ENCODE measurements at regions not wholly inside any gene's neighbourhood (a gene's known extent, or its start where the extent isn't known, plus 50 kb on each side); places are given as distances from the start of the nearest gene placed in this dataset.

GRCh38 chr12:20220339-20220738 lies 148.0 kb upstream of the PDE3A start:
- Histone ChIP-seq H3K4me1 (ENCODE audit: control insufficient read depth, insufficient read depth, low read length) (no peaks in the 10 kb centered on the region), H3K4me3 (ENCODE audit: insufficient read depth, low read depth, low read length) (no peak overlapping the region), H3K9me3 (ENCODE audit: control insufficient read depth, low read length) (no peaks in the 10 kb centered on the region), H3K36me3 (ENCODE audit: control insufficient read depth, insufficient read depth, low read length) (no peaks in the 10 kb centered on the region), H3K27ac (ENCODE audit: insufficient read depth, low read depth, low read length, poor library complexity, severe bottlenecking) (no peak overlapping the region), H3K27me3 (ENCODE audit: control insufficient read depth, insufficient read depth, low read length, poor library complexity, severe bottlenecking) (no peaks in the 10 kb centered on the region)
- 90 to 94% methylated on average over 1 of the region's 1 CpG for WGBS, 2 experiments

GRCh38 chr12:20232931-20233675 lies 135.2 kb upstream of the PDE3A start:
- no peaks in the 10 kb centered on the region for H3K36me3 ChIP-seq (ENCODE audit: control insufficient read depth, insufficient read depth, low read length)
- no peak overlapping the region for H3K27ac ChIP-seq (ENCODE audit: insufficient read depth, low read depth, low read length, poor library complexity, severe bottlenecking)
- no peak overlapping the region for H3K4me3 ChIP-seq (ENCODE audit: insufficient read depth, low read depth, low read length)
- 82 to 86% methylated on average over 5 of the region's 5 CpGs for WGBS, 2 experiments
- H3K27me3 ChIP-seq (ENCODE audit: control insufficient read depth, insufficient read depth, low read length, poor library complexity, severe bottlenecking), result no peaks in the 10 kb centered on the region
- H3K4me1 ChIP-seq (ENCODE audit: control insufficient read depth, insufficient read depth, low read length), result no peaks in the 10 kb centered on the region
- H3K9me3 ChIP-seq (ENCODE audit: control insufficient read depth, low read length), result no peaks in the 10 kb centered on the region

GRCh38 chr12:20234474-20234873 lies 133.9 kb upstream of the PDE3A start:
- Histone ChIP-seq H3K4me1 (ENCODE audit: control insufficient read depth, insufficient read depth, low read length) (no peaks in the 10 kb centered on the region), H3K27me3 (ENCODE audit: control insufficient read depth, insufficient read depth, low read length, poor library complexity, severe bottlenecking) (no peaks in the 10 kb centered on the region), H3K4me3 (ENCODE audit: insufficient read depth, low read depth, low read length) (no peak overlapping the region)

GRCh38 chr12:20237091-20237490 lies 131.2 kb upstream of the PDE3A start:
- no peak overlapping the region for H3K27ac ChIP-seq (ENCODE audit: insufficient read depth, low read depth, low read length, poor library complexity, severe bottlenecking)
- H3K36me3 ChIP-seq (ENCODE audit: control insufficient read depth, insufficient read depth, low read length), result no peaks in the 10 kb centered on the region
- no peak overlapping the region for H3K4me3 ChIP-seq (ENCODE audit: insufficient read depth, low read depth, low read length)
- no peaks in the 10 kb centered on the region for H3K27me3 ChIP-seq (ENCODE audit: control insufficient read depth, insufficient read depth, low read length, poor library complexity, severe bottlenecking)
- H3K9me3 ChIP-seq (ENCODE audit: control insufficient read depth, low read length), result no peaks in the 10 kb centered on the region
- no peaks in the 10 kb centered on the region for H3K4me1 ChIP-seq (ENCODE audit: control insufficient read depth, insufficient read depth, low read length)
- WGBS, 2 experiments, result 94 to 95% methylated on average over 7 of the region's 7 CpGs

More at GRCh38 chr12:20234474-20234873, 133.9 kb upstream of the PDE3A start:
- Histone ChIP-seq H3K27ac (ENCODE audit: insufficient read depth, low read depth, low read length, poor library complexity, severe bottlenecking) (no peak overlapping the region), H3K36me3 (ENCODE audit: control insufficient read depth, insufficient read depth, low read length) (no peaks in the 10 kb centered on the region), H3K9me3 (ENCODE audit: control insufficient read depth, low read length) (no peaks in the 10 kb centered on the region)
- WGBS, 2 experiments, result 94 to 100% methylated on average over 2 to 6 of the region's 6 CpGs

GRCh38 chr12:20245491-20245890 lies 122.8 kb upstream of the PDE3A start:
- H3K27ac ChIP-seq (ENCODE audit: insufficient read depth, low read depth, low read length, poor library complexity, severe bottlenecking), result no peak overlapping the region
- H3K36me3 ChIP-seq (ENCODE audit: control insufficient read depth, insufficient read depth, low read length), result no peaks in the 10 kb centered on the region
- no peak overlapping the region for H3K4me3 ChIP-seq (ENCODE audit: insufficient read depth, low read depth, low read length)
- no peaks in the 10 kb centered on the region for H3K27me3 ChIP-seq (ENCODE audit: control insufficient read depth, insufficient read depth, low read length, poor library complexity, severe bottlenecking)
- no peaks in the 10 kb centered on the region for H3K4me1 ChIP-seq (ENCODE audit: control insufficient read depth, insufficient read depth, low read length)
- H3K9me3 ChIP-seq (ENCODE audit: control insufficient read depth, low read length), result no peaks in the 10 kb centered on the region
- WGBS, 2 experiments, result 85 to 96% methylated on average over 1 of the region's 1 CpG

GRCh38 chr12:20248646-20249045 lies 119.7 kb upstream of the PDE3A start:
- Histone ChIP-seq H3K9me3 (ENCODE audit: control insufficient read depth, low read length) (no peaks in the 10 kb centered on the region), H3K27ac (ENCODE audit: insufficient read depth, low read depth, low read length, poor library complexity, severe bottlenecking) (no peak overlapping the region), H3K36me3 (ENCODE audit: control insufficient read depth, insufficient read depth, low read length) (no peaks in the 10 kb centered on the region), H3K27me3 (ENCODE audit: control insufficient read depth, insufficient read depth, low read length, poor library complexity, severe bottlenecking) (no peaks in the 10 kb centered on the region), H3K4me1 (ENCODE audit: control insufficient read depth, insufficient read depth, low read length) (no peaks in the 10 kb centered on the region), H3K4me3 (ENCODE audit: insufficient read depth, low read depth, low read length) (no peak overlapping the region)
- 85 to 90% methylated on average over 3 of the region's 3 CpGs for WGBS, 2 experiments

- H3K9me3 ChIP-seq (ENCODE audit: control insufficient read depth, low read length), result no peaks in the 10 kb centered on the region
- no CpG with 5 or more reads among the region's 1 CpG for WGBS, 2 experiments
- H3K4me3 ChIP-seq (ENCODE audit: insufficient read depth, low read depth, low read length), result no peak overlapping the region
- no peaks in the 10 kb centered on the region for H3K36me3 ChIP-seq (ENCODE audit: control insufficient read depth, insufficient read depth, low read length)
- H3K27me3 ChIP-seq (ENCODE audit: control insufficient read depth, insufficient read depth, low read length, poor library complexity, severe bottlenecking), result no peaks in the 10 kb centered on the region
- no peak overlapping the region for H3K27ac ChIP-seq (ENCODE audit: insufficient read depth, low read depth, low read length, poor library complexity, severe bottlenecking)
- H3K4me1 ChIP-seq (ENCODE audit: control insufficient read depth, insufficient read depth, low read length), result no peaks in the 10 kb centered on the region
These were observed 117.6 kb upstream of the PDE3A start for GRCh38 chr12:20250761-20251160.

- Histone ChIP-seq H3K9me3 (ENCODE audit: control insufficient read depth, low read length) (no peaks in the 10 kb centered on the region), H3K4me1 (ENCODE audit: control insufficient read depth, insufficient read depth, low read length) (no peaks in the 10 kb centered on the region), H3K27me3 (ENCODE audit: control insufficient read depth, insufficient read depth, low read length, poor library complexity, severe bottlenecking) (no peaks in the 10 kb centered on the region), H3K4me3 (ENCODE audit: insufficient read depth, low read depth, low read length) (no peak overlapping the region), H3K27ac (ENCODE audit: insufficient read depth, low read depth, low read length, poor library complexity, severe bottlenecking) (no peak overlapping the region), H3K36me3 (ENCODE audit: control insufficient read depth, insufficient read depth, low read length) (no peaks in the 10 kb centered on the region)
These were observed 111.0 kb upstream of the PDE3A start for GRCh38 chr12:20257311-20257710.

GRCh38 chr12:20259786-20260185 lies 108.6 kb upstream of the PDE3A start:
- Histone ChIP-seq H3K27me3 (ENCODE audit: control insufficient read depth, insufficient read depth, low read length, poor library complexity, severe bottlenecking) (no peaks in the 10 kb centered on the region), H3K27ac (ENCODE audit: insufficient read depth, low read depth, low read length, poor library complexity, severe bottlenecking) (no peak overlapping the region), H3K4me1 (ENCODE audit: control insufficient read depth, insufficient read depth, low read length) (peaks cover 12% of the 10 kb centered on the region), H3K4me3 (ENCODE audit: insufficient read depth, low read depth, low read length) (no peak overlapping the region), H3K36me3 (ENCODE audit: control insufficient read depth, insufficient read depth, low read length) (no peaks in the 10 kb centered on the region), H3K9me3 (ENCODE audit: control insufficient read depth, low read length) (no peaks in the 10 kb centered on the region)
- 94 to 100% methylated on average over 1 to 2 of the region's 2 CpGs for WGBS, 2 experiments

- Histone ChIP-seq H3K4me3 (ENCODE audit: insufficient read depth, low read depth, low read length) (no peak overlapping the region), H3K9me3 (ENCODE audit: control insufficient read depth, low read length) (no peaks in the 10 kb centered on the region), H3K4me1 (ENCODE audit: control insufficient read depth, insufficient read depth, low read length) (peaks cover 14% of the 10 kb centered on the region), H3K36me3 (ENCODE audit: control insufficient read depth, insufficient read depth, low read length) (no peaks in the 10 kb centered on the region), H3K27me3 (ENCODE audit: control insufficient read depth, insufficient read depth, low read length, poor library complexity, severe bottlenecking) (no peaks in the 10 kb centered on the region), H3K27ac (ENCODE audit: insufficient read depth, low read depth, low read length, poor library complexity, severe bottlenecking) (no peak overlapping the region)
- 95% methylated on average over 2 to 3 of the region's 4 CpGs for WGBS, 2 experiments
These were observed 107.5 kb upstream of the PDE3A start for GRCh38 chr12:20260851-20261250.

GRCh38 chr12:20262119-20262518 lies 106.2 kb upstream of the PDE3A start:
- Histone ChIP-seq H3K36me3 (ENCODE audit: control insufficient read depth, insufficient read depth, low read length) (no peaks in the 10 kb centered on the region), H3K9me3 (ENCODE audit: control insufficient read depth, low read length) (no peaks in the 10 kb centered on the region), H3K4me3 (ENCODE audit: insufficient read depth, low read depth, low read length) (no peak overlapping the region), H3K27me3 (ENCODE audit: control insufficient read depth, insufficient read depth, low read length, poor library complexity, severe bottlenecking) (no peaks in the 10 kb centered on the region), H3K4me1 (ENCODE audit: control insufficient read depth, insufficient read depth, low read length) (peaks cover 14% of the 10 kb centered on the region), H3K27ac (ENCODE audit: insufficient read depth, low read depth, low read length, poor library complexity, severe bottlenecking) (no peak overlapping the region)
- 75 to 84% methylated on average over 2 of the region's 2 CpGs for WGBS, 2 experiments
